Mucosa of descending colon (tissue), 3 donors: ENCODE measurements at regions not wholly inside any gene's neighbourhood (a gene's known extent, or its start where the extent isn't known, plus 50 kb on each side); places are given as distances from the start of the nearest gene placed in this dataset.

Source experiments
- ATAC-seq: fragments of 200-7000 bp; cut with Tn5 transposase; one replicate; pipeline ENCODE4 v1.9.1; 2020; ENCODE audit warnings: mild to moderate bottlenecking, moderate library complexity
- DNase-seq, 3 donors: peaks; one replicate each; pipeline ENCODE4 v3.0.0-alpha.2; 2020
- H3K36me3 ChIP-seq: fragments of 200-600 bp; one replicate; pipeline ENCODE4 v1.8.0; 2021; ENCODE audit warnings: low read depth, mild to moderate bottlenecking
- H3K4me1 ChIP-seq: fragments of 200-600 bp; one replicate; pipeline ENCODE4 v1.8.0; 2021; ENCODE audit warnings: low read depth, mild to moderate bottlenecking
- H3K4me3 ChIP-seq: fragments of 200-600 bp; one replicate; pipeline ENCODE4 v1.8.0; 2021; ENCODE audit warnings: mild to moderate bottlenecking
- H3K9me3 ChIP-seq: fragments of 200-600 bp; one replicate; pipeline ENCODE4 v1.8.0; 2021; ENCODE audit warnings: mild to moderate bottlenecking
- CTCF ChIP-seq: fragments of 200-600 bp; IDR thresholded peaks from one replicate; pipeline ENCODE4 v1.8.0; 2022; ENCODE audit warnings: antibody characterized with exemption, mild to moderate bottlenecking
- intact Hi-C, 2 donors: fragments of 100-400 bp; cut with DNase I in 1 of 2; cut with micrococcal nuclease in 1 of 2; formaldehyde crosslinking; loops; one replicate each; pipeline versions ENCODE4 v1.11.0 to v1.11.1; 2022; cut with DNase I, micrococcal nuclease
- donor health status: DM: no; HTN: no; CAD: no; lungs with moderate emphysema.
- donor health status: DM: no; HTN: no; CAD: no.
- donor health status: DM: no; HTN: yes; CAD: no.

- H3K36me3 ChIP-seq = no peaks in the 10 kb centered on the region
- no peak overlapping the region for H3K4me3 ChIP-seq
- TF ChIP-seq CTCF = no peak
- intact Hi-C loops = no loop called here
- no peaks in the 10 kb centered on the region for H3K9me3 ChIP-seq
- no peaks in the 10 kb centered on the region for H3K4me1 ChIP-seq
- DNase-seq (no peak), ATAC-seq (no peak)
Observed at GRCh38 chr2:53452400-53452799, 315.2 kb upstream of the CHAC2 start.

GRCh38 chr2:53450923-53451322 is 316.7 kb upstream of the CHAC2 start:
- intact Hi-C loops = no loop called here
- Histone ChIP-seq H3K4me1 (no peaks in the 10 kb centered on the region), H3K36me3 (no peaks in the 10 kb centered on the region), H3K9me3 (no peaks in the 10 kb centered on the region), H3K4me3 (no peak overlapping the region)
- ATAC-seq (peak; percentile 82), DNase-seq (peak in 2 of 3 donors; percentile 22 to 48)
- TF ChIP-seq CTCF = no peak

DNA sequence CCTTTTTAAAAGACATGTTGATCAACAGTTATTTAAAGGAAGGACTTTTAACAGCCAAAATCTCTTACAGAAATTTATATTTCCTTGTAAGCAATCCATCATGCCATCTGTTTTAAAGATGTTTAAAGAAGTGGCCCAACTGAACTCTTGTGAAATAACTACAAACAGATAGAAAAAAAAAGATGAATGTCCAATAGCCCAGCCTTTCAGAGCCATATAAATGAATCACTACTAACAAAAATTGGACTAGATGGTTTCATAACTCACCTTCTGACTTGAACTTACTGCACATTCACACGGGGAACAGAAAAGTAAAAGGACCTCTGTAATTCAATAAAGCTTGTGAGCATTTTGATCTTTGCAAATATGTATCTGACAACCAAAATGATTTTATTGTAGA is 319.0 kb upstream of the CHAC2 start:
- ATAC-seq (peak; percentile 54), DNase-seq (no peak)
- H3K9me3 ChIP-seq = no peaks in the 10 kb centered on the region
- no peak overlapping the region for H3K4me3 ChIP-seq
- no peaks in the 10 kb centered on the region for H3K4me1 ChIP-seq
- TF ChIP-seq CTCF = no peak
- H3K36me3 ChIP-seq = no peaks in the 10 kb centered on the region
- intact Hi-C loops = no loop called here

GRCh38 chr2:53448086-53448485 is 319.5 kb upstream of the CHAC2 start:
- no peaks in the 10 kb centered on the region for H3K4me1 ChIP-seq
- intact Hi-C loops = no loop called here
- DNase-seq = no peak
- TF ChIP-seq CTCF = no peak
- no peaks in the 10 kb centered on the region for H3K36me3 ChIP-seq
- no peak overlapping the region for H3K4me3 ChIP-seq
- no peak for ATAC-seq
- no peaks in the 10 kb centered on the region for H3K9me3 ChIP-seq

- H3K4me1 ChIP-seq = no peaks in the 10 kb centered on the region
- intact Hi-C loops = no loop called here
- ATAC-seq (no peak), DNase-seq (no peak)
- no peaks in the 10 kb centered on the region for H3K9me3 ChIP-seq
- TF ChIP-seq CTCF = no peak
- no peaks in the 10 kb centered on the region for H3K36me3 ChIP-seq
- H3K4me3 ChIP-seq = no peak overlapping the region
Observed at GRCh38 chr2:53445383-53446070, 322.1 kb upstream of the CHAC2 start.

- H3K4me3 ChIP-seq = no peak overlapping the region
- no peaks in the 10 kb centered on the region for H3K36me3 ChIP-seq
- DNase-seq = peak in 2 of 3 donors; percentile 24 to 31
- H3K4me1 ChIP-seq = no peaks in the 10 kb centered on the region
- ATAC-seq = peak; percentile 43
- no peaks in the 10 kb centered on the region for H3K9me3 ChIP-seq
- intact Hi-C loops = no loop called here
- TF ChIP-seq CTCF = no peak
Observed at GRCh38 chr2:53442783-53443182, 324.8 kb upstream of the CHAC2 start.
